SK-N-SH (cell line): ENCODE measurements at regions not wholly inside any gene's neighbourhood (a gene's known extent, or its start where the extent isn't known, plus 50 kb on each side); places are given as distances from the start of the nearest gene placed in this dataset.

Source experiments
- CTCF ChIA-PET: fragments of 300-600, 350-600 bp; formaldehyde crosslinking; extraction: SDS; loops from one replicate; lab custom pipeline; 2021; lab: Yijun Ruan, JAX
- POLR2A ChIA-PET: fragments of 350-600 bp; sonication (Branson Sonifier 250); formaldehyde crosslinking; extraction: SDS; loops from one replicate; lab custom pipeline; 2020; ENCODE audit warnings: antibody characterized with exemption, inconsistent platforms; lab: Yijun Ruan, JAX
- DNase-seq: peaks from one replicate; pipeline ENCODE4 v3.0.0; 2012
- H2AFZ ChIP-seq: fragments of 200-600 bp; sonication (generic); 2 replicates; pipeline ENCODE4 v1.8.1; 2016; ENCODE audit warnings: antibody characterized with exemption, mild to moderate bottlenecking, low read depth
- H3F3A ChIP-seq: fragments of 200-600 bp; sonication (generic); replicated peaks from 2 replicates; pipeline ENCODE3; 2016; ENCODE audit warnings: antibody characterized with exemption, mild to moderate bottlenecking; ENCODE audit not compliant: insufficient read depth
- H3K27ac ChIP-seq, 2 experiments: fragments of 200-500 bp in 1 of 2; fragments of 200-600 bp in 1 of 2; sonication (Bioruptor generic) in 1 of 2; sonication (generic), shearing (Covaris generic) in 1 of 2; 2 replicates each; pipeline versions ENCODE4 v1.5.1 to v1.6.1; 2014 to 2016; ENCODE audit warnings: low read depth in 2 of 2, inconsistent platforms in 1 of 2, low read length in 1 of 2, mild to moderate bottlenecking in 1 of 2, mixed read lengths in 1 of 2
- H3K27me3 ChIP-seq: fragments of 200-600 bp; sonication (generic), shearing (Covaris generic); 2 replicates; pipeline ENCODE4 v1.6.1; 2016; ENCODE audit warnings: mixed run types; ENCODE audit not compliant: insufficient read depth
- H3K36me3 ChIP-seq, 2 experiments: fragments of 200-500 bp in 1 of 2; fragments of 200-600 bp in 1 of 2; sonication (Bioruptor generic) in 1 of 2; sonication (generic) in 1 of 2; replicated peaks in 1 of 2; 2 replicates each; pipeline versions ENCODE3 to v1.5.1; 2014 to 2016; ENCODE audit warnings: low read length in 1 of 2, mild to moderate bottlenecking in 1 of 2; ENCODE audit not compliant: insufficient read depth in 2 of 2, control insufficient read depth in 1 of 2
- H3K4me1 ChIP-seq, 2 experiments: fragments of 200-500 bp in 1 of 2; fragments of 200-600 bp in 1 of 2; sonication (Bioruptor generic) in 1 of 2; sonication (generic), shearing (Covaris generic) in 1 of 2; 2 replicates each; pipeline versions ENCODE4 v1.5.1 to v1.6.1; 2014 to 2016; ENCODE audit warnings: low read depth in 1 of 2, low read length in 1 of 2, mixed run types in 1 of 2; ENCODE audit not compliant: insufficient read depth in 2 of 2, control insufficient read depth in 1 of 2
- H3K4me2 ChIP-seq: fragments of 200-600 bp; sonication (generic), shearing (Covaris generic); 2 replicates; pipeline ENCODE4 v1.6.1; 2017; ENCODE audit warnings: mixed run types
- H3K4me3 ChIP-seq, 2 experiments: fragments of 200-500 bp in 1 of 2; fragments of 200-600 bp in 1 of 2; sonication (Bioruptor generic) in 1 of 2; sonication (generic), shearing (Covaris generic) in 1 of 2; 2 replicates each; pipeline versions ENCODE4 v1.5.1 to v1.8.1; 2014 to 2016; ENCODE audit warnings: low read depth in 2 of 2, inconsistent platforms in 1 of 2, low read length in 1 of 2, mild to moderate bottlenecking in 1 of 2, mixed read lengths in 1 of 2, moderate library complexity in 1 of 2
- H3K79me2 ChIP-seq: fragments of 200-600 bp; sonication (generic); 2 replicates; pipeline ENCODE4 v1.8.1; 2017; ENCODE audit warnings: mild to moderate bottlenecking; ENCODE audit not compliant: insufficient read depth
- H3K9ac ChIP-seq: fragments of 200-600 bp; sonication (generic); 2 replicates; pipeline ENCODE4 v1.6.1; 2017; ENCODE audit warnings: mixed run types
- H3K9me2 ChIP-seq: fragments of 200-600 bp; sonication (generic); 2 replicates; pipeline ENCODE4 v1.6.1; 2017; ENCODE audit warnings: mixed run types
- H3K9me3 ChIP-seq: fragments of 200-600 bp; sonication (generic); 2 replicates; pipeline ENCODE4 v1.6.1; 2017; ENCODE audit warnings: mixed run types, mild to moderate bottlenecking, moderate library complexity
- H4K20me1 ChIP-seq: fragments of 200-600 bp; sonication (generic); 2 replicates; pipeline ENCODE4 v1.6.1; 2017; ENCODE audit warnings: mild to moderate bottlenecking, mixed run types; ENCODE audit not compliant: insufficient read depth
- CHD2 ChIP-seq: fragments of 150-350 bp; IDR thresholded peaks from 2 replicates; pipeline ENCODE4 v1.6.1; 2018; ENCODE audit warnings: low read length; ENCODE audit not compliant: partially characterized antibody
- CTCF ChIP-seq: fragments of 200-600 bp; sonication (generic); IDR thresholded peaks from 2 replicates; pipeline ENCODE4 v1.6.1; 2017; ENCODE audit warnings: antibody characterized with exemption, mild to moderate bottlenecking, moderate library complexity
- ELF1 ChIP-seq: IDR thresholded peaks from 2 replicates; pipeline ENCODE4 v1.4.0; 2012
- EP300 ChIP-seq, 2 experiments: IDR thresholded peaks; 2 replicates each; pipeline versions ENCODE4 v1.4.0 to v1.6.1; 2012; ENCODE audit warnings: borderline replicate concordance in 1 of 2, low read depth in 1 of 2, low read length in 1 of 2
- GATA2 ChIP-seq: sonication (generic); formaldehyde crosslinking; IDR thresholded peaks from 2 replicates; pipeline ENCODE4 v1.5.0; 2020; ENCODE audit warnings: mild to moderate bottlenecking, missing genetic modification reagents
- JUND ChIP-seq: IDR thresholded peaks from 2 replicates; pipeline ENCODE4 v1.4.0; 2012
- MEF2A ChIP-seq: IDR thresholded peaks from 2 replicates; pipeline ENCODE4 v1.4.0; 2012; ENCODE audit warnings: low read depth, borderline replicate concordance
- MXI1 ChIP-seq: IDR thresholded peaks from 2 replicates; pipeline ENCODE4 v1.6.1; 2012; ENCODE audit warnings: mild to moderate bottlenecking, low read depth, low read length, improper control_type of control experiment
- POLR2AphosphoS5 ChIP-seq: IDR thresholded peaks from 2 replicates; pipeline ENCODE4 v1.6.1; 2012; ENCODE audit warnings: low read depth, low read length
- RAD21 ChIP-seq: IDR thresholded peaks from 2 replicates; pipeline ENCODE4 v1.6.1; 2012; ENCODE audit warnings: mild to moderate bottlenecking, low read length
- RCOR1 ChIP-seq: fragments of 150-350 bp; IDR thresholded peaks from 2 replicates; pipeline ENCODE4 v1.6.1; 2017; ENCODE audit warnings: antibody characterized with exemption, low read length
- RFX5 ChIP-seq: IDR thresholded peaks from 2 replicates; pipeline ENCODE4 v1.6.1; 2012; ENCODE audit warnings: mild to moderate bottlenecking, improper control_type of control experiment, low read length
- RXRA ChIP-seq: IDR thresholded peaks from 2 replicates; pipeline ENCODE4 v1.4.0; 2012; ENCODE audit warnings: low read depth, mild to moderate bottlenecking, borderline replicate concordance
- SIN3A ChIP-seq: IDR thresholded peaks from 2 replicates; pipeline ENCODE4 v1.6.1; 2012; ENCODE audit warnings: low read depth, mild to moderate bottlenecking, low read length, moderate library complexity, borderline replicate concordance
- SMC3 ChIP-seq: IDR thresholded peaks from 2 replicates; pipeline ENCODE4 v1.6.1; 2012; ENCODE audit warnings: low read depth, low read length, improper control_type of control experiment
- TAF1 ChIP-seq: IDR thresholded peaks from 2 replicates; pipeline ENCODE4 v1.6.1; 2012; ENCODE audit warnings: low read depth, mild to moderate bottlenecking, low read length, moderate library complexity, borderline replicate concordance
- TEAD4 ChIP-seq: IDR thresholded peaks from 2 replicates; pipeline ENCODE4 v1.4.0; 2012; ENCODE audit warnings: mild to moderate bottlenecking, borderline replicate concordance; ENCODE audit not compliant: insufficient read depth
- USF2 ChIP-seq: fragments of 150-350 bp; IDR thresholded peaks from 2 replicates; pipeline ENCODE4 v1.6.1; 2017; ENCODE audit warnings: antibody characterized with exemption, low read length, low read depth, borderline replicate concordance
- ZBTB33 ChIP-seq: IDR thresholded peaks from 2 replicates; pipeline ENCODE4 v1.4.0; 2012; ENCODE audit warnings: low read depth, borderline replicate concordance
- WGBS: methylation state at CpG from one replicate; pipeline ENCODE4 v1.1.6; 2017; ENCODE audit warnings: low lambda C conversion rate; 5-methylcytosine and 5-hydroxymethylcytosine counted together

- Histone ChIP-seq H3K9ac (no peak overlapping the region), H3K9me3 (no peaks in the 10 kb centered on the region), H4K20me1 (no peaks in the 10 kb centered on the region), H3K4me3 (no peak overlapping the region), H3K9me2 (no peaks in the 10 kb centered on the region), H2AFZ (no peak overlapping the region), H3K36me3 (no peaks in the 10 kb centered on the region), H3K4me2 (no peak overlapping the region), H3K27ac (no peak overlapping the region), H3K79me2 (no peaks in the 10 kb centered on the region), H3K27me3 (no peaks in the 10 kb centered on the region), H3K4me1 (peaks cover 0 to 58% of the 10 kb centered on the region in 2 experiments; a peak in 3 of 4 replicates), H3F3A (peaks cover 47% of the 10 kb centered on the region)
- ChIA-PET POLR2A (no interaction called here), CTCF (no interaction called here)
- no peak for TF ChIP-seq RFX5
- no peak for TF ChIP-seq CHD2
- TF ChIP-seq SMC3: no peak
- no peak for TF ChIP-seq ELF1
- no peak for TF ChIP-seq SIN3A
- no peak for TF ChIP-seq JUND
- no peak for TF ChIP-seq TEAD4
- TF ChIP-seq MXI1: no peak
- no peak for TF ChIP-seq GATA2 (CRISPR knock-in tag)
- no peak for TF ChIP-seq ZBTB33
- TF ChIP-seq POLR2AphosphoS5: no peak
- TF ChIP-seq RCOR1: no peak
- no peak for TF ChIP-seq MEF2A
- no peak for TF ChIP-seq TAF1
- no peak for TF ChIP-seq RAD21
- TF ChIP-seq RXRA: no peak
- no peak for TF ChIP-seq EP300 (IDR thresholded peaks at IDR 0.05; ENCODE audit: borderline replicate concordance in 1 of 2, low read depth in 1 of 2, low read length in 1 of 2)
- no peak for TF ChIP-seq USF2
- TF ChIP-seq CTCF: no peak
- DNase-seq: no peak
- WGBS: 72% methylated on average over 4 of the region's 4 CpGs
Measured at GRCh38 chr5:39515881-39516280, 91.1 kb upstream of the DAB2 start.
